ENCODE measurements at regions not wholly inside any gene's neighbourhood (a gene's known extent, or its start where the extent isn't known, plus 50 kb on each side); places are given as distances from the start of the nearest gene placed in this dataset.
"Not testable (repeated sequence)": the region's sequence is repeated elsewhere in the genome, so short reads cannot be mapped to it uniquely, and the experiment has no call there.

GRCh38 chrX:5702890-5703289 is 525.8 kb downstream of the NLGN4X start:
- H3K27me3 Mint-ChIP-seq (ENCODE audit: insufficient read depth): no peaks in the 10 kb centered on the region
- DNase-seq: no peak
- no peaks in the 10 kb centered on the region for H3K36me3 Mint-ChIP-seq (ENCODE audit: low read depth)
- no peaks in the 10 kb centered on the region; the same call in 1 of the 2 replicates for H3K9me3 Mint-ChIP-seq
- H3K27ac Mint-ChIP-seq: no peak overlapping the region
- no peaks in the 10 kb centered on the region for H3K4me1 Mint-ChIP-seq (ENCODE audit: low read depth)
- H3K4me3 Mint-ChIP-seq: no peak overlapping the region
- TF ChIP-seq, protein P1, sequence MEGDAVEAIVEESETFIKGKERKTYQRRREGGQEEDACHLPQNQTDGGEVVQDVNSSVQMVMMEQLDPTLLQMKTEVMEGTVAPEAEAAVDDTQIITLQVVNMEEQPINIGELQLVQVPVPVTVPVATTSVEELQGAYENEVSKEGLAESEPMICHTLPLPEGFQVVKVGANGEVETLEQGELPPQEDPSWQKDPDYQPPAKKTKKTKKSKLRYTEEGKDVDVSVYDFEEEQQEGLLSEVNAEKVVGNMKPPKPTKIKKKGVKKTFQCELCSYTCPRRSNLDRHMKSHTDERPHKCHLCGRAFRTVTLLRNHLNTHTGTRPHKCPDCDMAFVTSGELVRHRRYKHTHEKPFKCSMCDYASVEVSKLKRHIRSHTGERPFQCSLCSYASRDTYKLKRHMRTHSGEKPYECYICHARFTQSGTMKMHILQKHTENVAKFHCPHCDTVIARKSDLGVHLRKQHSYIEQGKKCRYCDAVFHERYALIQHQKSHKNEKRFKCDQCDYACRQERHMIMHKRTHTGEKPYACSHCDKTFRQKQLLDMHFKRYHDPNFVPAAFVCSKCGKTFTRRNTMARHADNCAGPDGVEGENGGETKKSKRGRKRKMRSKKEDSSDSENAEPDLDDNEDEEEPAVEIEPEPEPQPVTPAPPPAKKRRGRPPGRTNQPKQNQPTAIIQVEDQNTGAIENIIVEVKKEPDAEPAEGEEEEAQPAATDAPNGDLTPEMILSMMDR (IDR thresholded peaks at IDR 0.05): no peak

- H3K4me1 Mint-ChIP-seq (ENCODE audit: low read depth): no peaks in the 10 kb centered on the region
- H3K4me3 Mint-ChIP-seq: no peak overlapping the region
- TF ChIP-seq, protein P1 (IDR thresholded peaks at IDR 0.05): no peak
- no peak for DNase-seq
- no peaks in the 10 kb centered on the region for H3K27me3 Mint-ChIP-seq (ENCODE audit: insufficient read depth)
- no peaks in the 10 kb centered on the region for H3K36me3 Mint-ChIP-seq (ENCODE audit: low read depth)
- peaks cover 7% of the 10 kb centered on the region; the same call in 1 of the 2 replicates for H3K9me3 Mint-ChIP-seq
- no peak overlapping the region for H3K27ac Mint-ChIP-seq
Observed at GRCh38 chrX:5695971-5696370, 532.7 kb downstream of the NLGN4X start.

- no peak for DNase-seq
- Mint-ChIP-seq H3K4me1 (ENCODE audit: low read depth) (no peaks in the 10 kb centered on the region), H3K27me3 (ENCODE audit: insufficient read depth) (no peaks in the 10 kb centered on the region; the same call in 1 of the 2 replicates), H3K27ac (no peak overlapping the region), H3K4me3 (no peak overlapping the region), H3K36me3 (ENCODE audit: low read depth) (no peaks in the 10 kb centered on the region), H3K9me3 (no peaks in the 10 kb centered on the region)
- TF ChIP-seq, protein P1 (IDR thresholded peaks at IDR 0.05): no peak
Observed at GRCh38 chrX:5683996-5684395, 544.7 kb downstream of the NLGN4X start.

- TF ChIP-seq, protein P1 (IDR thresholded peaks at IDR 0.05): no peak; the same call in 1 of the 2 replicates
- Mint-ChIP-seq H3K27ac (no peak overlapping the region), H3K36me3 (ENCODE audit: low read depth) (no peaks in the 10 kb centered on the region), H3K4me1 (ENCODE audit: low read depth) (no peaks in the 10 kb centered on the region), H3K27me3 (ENCODE audit: insufficient read depth) (no peaks in the 10 kb centered on the region; the same call in 1 of the 2 replicates), H3K9me3 (no peaks in the 10 kb centered on the region), H3K4me3 (no peak overlapping the region)
- no peak for DNase-seq
Observed at GRCh38 chrX:5681159-5681558, 547.5 kb downstream of the NLGN4X start.

GRCh38 chrX:5674036-5674435 is 554.6 kb downstream of the NLGN4X start:
- Mint-ChIP-seq H3K27me3 (ENCODE audit: insufficient read depth) (no peaks in the 10 kb centered on the region), H3K9me3 (peaks cover 9% of the 10 kb centered on the region; the same call in 1 of the 2 replicates), H3K4me1 (ENCODE audit: low read depth) (no peaks in the 10 kb centered on the region), H3K4me3 (no peak overlapping the region), H3K27ac (no peak overlapping the region), H3K36me3 (ENCODE audit: low read depth) (no peaks in the 10 kb centered on the region)
- no peak for DNase-seq
- TF ChIP-seq, protein P1 (IDR thresholded peaks at IDR 0.05): no peak

DNA sequence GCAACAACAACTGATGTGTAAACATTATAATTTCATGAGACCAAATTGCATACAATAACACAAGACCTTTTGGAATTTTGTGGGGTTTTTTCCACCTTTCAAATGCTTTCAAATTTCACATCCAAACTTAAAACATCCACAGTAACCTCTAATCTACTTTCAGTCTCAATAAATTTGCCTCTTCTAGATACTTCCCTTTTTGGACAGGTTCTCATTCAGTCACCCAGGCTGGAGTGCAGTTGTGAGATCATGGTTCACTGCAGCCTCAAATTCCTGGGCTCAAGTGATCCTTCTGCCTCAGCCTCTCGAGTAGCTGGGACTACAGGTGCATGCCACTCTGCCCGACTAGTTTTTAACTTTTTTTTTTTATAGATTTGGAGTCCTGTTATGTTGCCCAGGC is 556.6 kb downstream of the NLGN4X start:
- no peaks in the 10 kb centered on the region for H3K36me3 Mint-ChIP-seq (ENCODE audit: low read depth)
- peaks cover 15% of the 10 kb centered on the region; the same call in 1 of the 2 replicates for H3K9me3 Mint-ChIP-seq
- no peak for DNase-seq
- H3K27me3 Mint-ChIP-seq (ENCODE audit: insufficient read depth): no peaks in the 10 kb centered on the region
- no peaks in the 10 kb centered on the region for H3K4me1 Mint-ChIP-seq (ENCODE audit: low read depth)
- H3K27ac Mint-ChIP-seq: no peak overlapping the region
- H3K4me3 Mint-ChIP-seq: no peak overlapping the region
- TF ChIP-seq, protein P1 (IDR thresholded peaks at IDR 0.05): no peak

DNA sequence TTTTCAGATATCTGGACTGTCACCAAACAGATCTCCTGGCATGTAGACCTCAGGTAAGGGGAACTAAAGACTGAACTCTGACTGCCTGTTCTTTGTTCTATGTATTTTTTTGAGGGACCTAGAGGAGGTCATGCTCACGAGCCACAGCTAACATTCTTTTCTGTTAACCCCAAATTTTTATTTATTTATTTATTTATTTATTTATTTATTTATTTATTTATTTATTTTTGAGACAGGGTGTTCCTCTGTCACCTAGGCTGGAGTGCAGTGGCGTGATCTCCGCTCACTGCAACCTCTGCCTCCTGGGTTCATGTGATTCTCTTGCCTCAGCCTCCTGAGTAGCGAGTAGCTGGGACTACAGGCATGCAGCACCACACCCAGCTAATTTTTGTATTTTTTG is 562.0 kb downstream of the NLGN4X start:
- H3K4me1 Mint-ChIP-seq (ENCODE audit: low read depth); H3K27me3 Mint-ChIP-seq (ENCODE audit: insufficient read depth); H3K36me3 Mint-ChIP-seq (ENCODE audit: low read depth); H3K4me3 Mint-ChIP-seq; H3K27ac Mint-ChIP-seq; DNase-seq: not testable (repeated sequence)
- H3K9me3 Mint-ChIP-seq: peaks cover 19% of the 10 kb centered on the region
